HFFc6 (cell line): ENCODE measurements at regions not wholly inside any gene's neighbourhood (a gene's known extent, or its start where the extent isn't known, plus 50 kb on each side); places are given as distances from the start of the nearest gene placed in this dataset.

Experiments used
- DNase-seq: peaks from one replicate; pipeline ENCODE4 v3.0.0-alpha.2; 2018
- H3K27ac Mint-ChIP-seq: 2 replicates; pipeline ENCODE4 v1.8.0; 2020; ENCODE audit warnings: mild to moderate bottlenecking, mixed read lengths
- H3K27me3 Mint-ChIP-seq: 2 replicates; pipeline ENCODE4 v1.8.0; 2021; ENCODE audit warnings: mild to moderate bottlenecking, moderate library complexity, mixed read lengths; ENCODE audit not compliant: insufficient read depth
- H3K36me3 Mint-ChIP-seq: 2 replicates; pipeline ENCODE4 v1.8.0; 2021; ENCODE audit warnings: low read depth, mixed read lengths
- H3K4me1 Mint-ChIP-seq: 2 replicates; pipeline ENCODE4 v1.8.0; 2020; ENCODE audit warnings: low read depth, mixed read lengths
- H3K4me3 Mint-ChIP-seq: 2 replicates; pipeline ENCODE4 v1.8.0; 2020; ENCODE audit warnings: mild to moderate bottlenecking, moderate library complexity, mixed read lengths
- H3K9me3 Mint-ChIP-seq: 2 replicates; pipeline ENCODE4 v1.8.0; 2020; ENCODE audit warnings: mild to moderate bottlenecking, mixed read lengths
- CTCF ChIP-seq: fragments of 200-600 bp; sonication (generic); IDR thresholded peaks from 2 replicates; pipeline ENCODE4 v1.5.0; 2021; ENCODE audit warnings: antibody characterized with exemption, mild to moderate bottlenecking

DNA sequence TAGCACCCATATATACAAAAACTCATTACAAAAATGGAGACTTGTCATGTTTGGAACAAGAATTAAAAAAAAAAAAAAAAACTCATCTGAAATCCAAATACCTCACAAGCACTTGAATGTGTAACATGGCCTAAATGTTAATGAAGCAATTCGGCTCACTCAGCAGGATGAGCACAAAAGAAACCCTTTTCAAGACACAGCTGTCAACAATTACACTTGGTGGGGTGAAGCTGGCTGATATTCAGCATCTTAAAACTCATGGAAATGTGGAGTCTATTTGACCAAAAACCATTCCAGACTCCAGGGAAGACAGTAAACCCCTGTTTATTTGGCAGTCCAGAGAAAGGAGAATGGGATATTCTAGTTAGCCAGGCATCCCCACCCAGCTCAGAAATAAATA, 205.4 kb upstream of the TSC22D2 start:
- no peaks in the 10 kb centered on the region for H3K36me3 Mint-ChIP-seq
- H3K4me1 Mint-ChIP-seq = 0 out of 2 replicates have a peak, but pooled peaks cover 5% of the 10 kb centered on the region
- H3K9me3 Mint-ChIP-seq = no peaks in the 10 kb centered on the region
- H3K27ac Mint-ChIP-seq = no peak overlapping the region
- DNase-seq = no peak
- no peak overlapping the region for H3K4me3 Mint-ChIP-seq
- no peak for TF ChIP-seq CTCF
- H3K27me3 Mint-ChIP-seq = peaks cover 2% of the 10 kb centered on the region; the same call in 1 of the 2 replicates

DNA sequence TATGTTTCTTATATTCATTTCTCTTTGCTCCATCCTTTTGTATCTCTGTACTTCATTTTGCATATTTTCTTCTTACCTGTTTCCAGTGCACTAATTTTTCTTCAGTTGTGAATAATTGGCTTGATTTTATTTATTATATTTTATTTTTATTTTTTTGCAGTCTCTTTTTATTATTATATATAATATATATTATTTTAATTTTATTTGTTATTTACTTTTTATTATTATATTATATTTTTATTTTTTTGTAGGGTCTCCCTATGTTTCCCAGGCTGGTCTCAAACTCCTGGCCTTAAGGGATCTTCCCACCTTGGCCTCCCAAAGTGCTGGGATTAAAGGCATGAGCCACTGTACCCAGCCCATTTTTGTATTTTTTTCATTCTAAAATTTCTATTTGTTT, 213.1 kb upstream of the TSC22D2 start:
- Mint-ChIP-seq H3K4me3 (no peak overlapping the region), H3K4me1 (no peaks in the 10 kb centered on the region), H3K9me3 (peaks cover 1% of the 10 kb centered on the region), H3K27ac (no peak overlapping the region), H3K27me3 (no peaks in the 10 kb centered on the region), H3K36me3 (peaks cover 2% of the 10 kb centered on the region; the same call in 1 of the 2 replicates)
- DNase-seq = no peak
- TF ChIP-seq CTCF = no peak

GRCh38 chr3:150194513-150194912, 213.6 kb upstream of the TSC22D2 start:
- no peak overlapping the region for H3K4me3 Mint-ChIP-seq
- H3K4me1 Mint-ChIP-seq = no peaks in the 10 kb centered on the region
- no peak for DNase-seq
- no peaks in the 10 kb centered on the region for H3K27me3 Mint-ChIP-seq
- TF ChIP-seq CTCF = no peak
- peaks cover 6% of the 10 kb centered on the region; the same call in 1 of the 2 replicates for H3K36me3 Mint-ChIP-seq
- H3K27ac Mint-ChIP-seq = no peak overlapping the region
- H3K9me3 Mint-ChIP-seq = peaks cover 6% of the 10 kb centered on the region

- Mint-ChIP-seq H3K9me3 (peaks cover 9% of the 10 kb centered on the region), H3K4me3 (no peak overlapping the region), H3K4me1 (peaks cover 14% of the 10 kb centered on the region), H3K27me3 (no peaks in the 10 kb centered on the region), H3K27ac (no peak overlapping the region), H3K36me3 (peaks cover 11% of the 10 kb centered on the region; the same call in 1 of the 2 replicates)
- 0 out of 2 replicates have a peak, but pooled peaks have one; percentile 36 for TF ChIP-seq CTCF
- peak; percentile 18 for DNase-seq
Observed at GRCh38 chr3:150184426-150185071, 213.9 kb upstream of the PFN2 start.

DNA sequence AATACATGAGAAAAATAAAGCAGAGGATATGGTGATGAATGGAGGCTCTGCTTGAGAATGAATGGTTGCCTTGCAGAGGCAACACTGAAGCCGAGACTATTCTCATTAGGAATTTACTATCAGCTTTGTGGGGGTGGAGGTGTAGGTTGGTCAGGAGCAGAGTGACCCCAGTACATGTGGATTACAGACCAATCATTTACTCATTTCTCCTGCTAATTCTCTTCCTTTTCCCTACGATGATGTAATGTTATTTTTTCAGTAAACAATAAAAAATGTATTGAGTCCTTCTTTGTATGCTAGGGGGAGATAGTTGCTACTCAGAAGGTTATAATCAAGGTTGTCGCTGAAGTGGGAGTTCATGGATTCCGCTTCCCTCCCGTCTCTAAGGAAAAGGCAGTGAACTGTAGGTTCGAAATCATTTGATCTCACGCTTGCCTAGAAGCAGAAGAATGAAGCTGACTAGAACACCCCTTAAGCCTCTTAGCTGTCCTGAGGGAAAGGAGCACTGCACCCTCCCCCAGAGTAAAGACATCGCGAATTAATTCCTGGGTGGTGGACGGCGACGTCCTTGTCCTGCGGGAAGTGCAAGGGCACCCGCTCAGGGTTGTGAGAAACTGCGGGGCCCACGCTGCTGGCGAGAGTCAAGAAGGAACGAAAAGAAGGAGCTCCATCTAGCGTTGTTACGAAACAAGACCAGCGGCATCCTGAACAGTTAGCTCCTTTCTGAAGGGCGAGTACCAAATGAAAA, 213.2 kb upstream of the PFN2 start:
- DNase-seq = peak; percentile 76
- H3K27ac Mint-ChIP-seq = no peak overlapping the region

More for the DNA sequence above, 213.2 kb upstream of the PFN2 start:
- Mint-ChIP-seq H3K4me3 (no peak overlapping the region), H3K27me3 (no peaks in the 10 kb centered on the region), H3K4me1 (peaks cover 18% of the 10 kb centered on the region), H3K36me3 (peaks cover 5% of the 10 kb centered on the region; the same call in 1 of the 2 replicates), H3K9me3 (peaks cover 2% of the 10 kb centered on the region; the same call in 1 of the 2 replicates)
- TF ChIP-seq CTCF = peak; percentile 83
